Cerebellar nuclear complex (tissue), 1 donor: ENCODE measurements at regions not wholly inside any gene's neighbourhood (a gene's known extent, or its start where the extent isn't known, plus 50 kb on each side); places are given as distances from the start of the nearest gene placed in this dataset.

Experiments
- DNase-seq, 2 experiments: peaks; one replicate each; lab custom pipeline; 2025; lab: John Stamatoyannopoulos, UW

- no peak for DNase-seq
Measured at GRCh38 chr10:88205842-88206446, 342.5 kb downstream of the PTEN start.

GRCh38 chr10:88207121-88207546, 343.7 kb downstream of the PTEN start:
- no peak for DNase-seq

GRCh38 chr10:88209231-88209630, 345.8 kb downstream of the PTEN start:
- no peak for DNase-seq

- no peak for DNase-seq
Measured at GRCh38 chr10:88209837-88210561, 346.6 kb downstream of the PTEN start.

GRCh38 chr10:88211230-88211629, 347.8 kb downstream of the PTEN start:
- DNase-seq = no peak

GRCh38 chr10:88212069-88212468, 348.6 kb downstream of the PTEN start:
- DNase-seq = no peak

- DNase-seq = no peak
Measured at GRCh38 chr10:88213065-88213605, 349.7 kb downstream of the PTEN start.

GRCh38 chr10:88216976-88217375, 353.6 kb downstream of the PTEN start:
- DNase-seq = no peak

- no peak for DNase-seq
Measured at GRCh38 chr10:88218362-88218761, 354.9 kb downstream of the PTEN start.

- no peak for DNase-seq
Measured at GRCh38 chr10:88219753-88220152, 356.3 kb downstream of the PTEN start.

- no peak for DNase-seq
Measured at GRCh38 chr10:88221010-88221973, 357.9 kb downstream of the PTEN start.

GRCh38 chr10:88222881-88223280, 359.5 kb downstream of the PTEN start:
- DNase-seq = no peak
